Neural crest cell (in vitro differentiated cells): ENCODE measurements at regions not wholly inside any gene's neighbourhood (a gene's known extent, or its start where the extent isn't known, plus 50 kb on each side); places are given as distances from the start of the nearest gene placed in this dataset.
A peak's percentile ranks its signal among the peaks of the same experiment; 100 is the strongest.

Source experiments
- DNase-seq: peaks from one replicate; pipeline ENCODE4 v3.0.0; 2021; ENCODE audit warnings: low read depth, mixed read lengths, low spot score
- H3K27ac Mint-ChIP-seq: one replicate; pipeline ENCODE4 v1.8.0; 2021; ENCODE audit warnings: mild to moderate bottlenecking, mixed read lengths; ENCODE audit not compliant: unreplicated experiment
- H3K27me3 Mint-ChIP-seq: 2 replicates; pipeline ENCODE4 v1.8.0; 2021; ENCODE audit warnings: low read depth, mild to moderate bottlenecking, mixed read lengths
- H3K36me3 Mint-ChIP-seq: 2 replicates; pipeline ENCODE4 v1.8.0; 2021; ENCODE audit warnings: low read depth, mild to moderate bottlenecking, mixed read lengths
- H3K4me1 Mint-ChIP-seq: 2 replicates; pipeline ENCODE4 v1.8.0; 2021; ENCODE audit warnings: mixed read lengths
- H3K4me3 Mint-ChIP-seq: one replicate; pipeline ENCODE4 v1.8.0; 2021; ENCODE audit warnings: mild to moderate bottlenecking, mixed read lengths
- H3K9me3 Mint-ChIP-seq: 2 replicates; pipeline ENCODE4 v1.8.0; 2021; ENCODE audit warnings: mixed read lengths
- CTCF ChIP-seq: fragments of 200-600 bp; sonication (generic); conservative IDR thresholded peaks from 2 replicates; pipeline ENCODE4 v1.5.0; 2021; ENCODE audit warnings: antibody characterized with exemption, mild to moderate bottlenecking

GRCh38 chrX:83004012-83004411 is 504.1 kb upstream of the POU3F4 start:
- no peaks in the 10 kb centered on the region for H3K36me3 Mint-ChIP-seq
- no peak for TF ChIP-seq CTCF
- peaks cover 8% of the 10 kb centered on the region for H3K9me3 Mint-ChIP-seq
- DNase-seq, result no peak
- no peaks in the 10 kb centered on the region for H3K4me1 Mint-ChIP-seq
- H3K27me3 Mint-ChIP-seq, result no peaks in the 10 kb centered on the region
- no peak overlapping the region for H3K4me3 Mint-ChIP-seq
- H3K27ac Mint-ChIP-seq, result no peak overlapping the region

- no peak for DNase-seq
- no peaks in the 10 kb centered on the region for H3K27me3 Mint-ChIP-seq
- no peaks in the 10 kb centered on the region for H3K36me3 Mint-ChIP-seq
- H3K27ac Mint-ChIP-seq, result no peak overlapping the region
- no peak overlapping the region for H3K4me3 Mint-ChIP-seq
- H3K4me1 Mint-ChIP-seq, result no peaks in the 10 kb centered on the region
- H3K9me3 Mint-ChIP-seq, result peaks cover 6% of the 10 kb centered on the region
- TF ChIP-seq CTCF, result peak; percentile 64
Observed at GRCh38 chrX:83008415-83008814, 499.7 kb upstream of the POU3F4 start.

GRCh38 chrX:83019258-83019657 is 488.8 kb upstream of the POU3F4 start:
- no peak for DNase-seq
- Mint-ChIP-seq H3K4me3 (no peak overlapping the region), H3K27me3 (no peaks in the 10 kb centered on the region), H3K27ac (no peak overlapping the region), H3K9me3 (peaks cover 9% of the 10 kb centered on the region), H3K4me1 (no peaks in the 10 kb centered on the region), H3K36me3 (no peaks in the 10 kb centered on the region)
- no peak for TF ChIP-seq CTCF

- no peak for TF ChIP-seq CTCF
- peaks cover 14% of the 10 kb centered on the region for H3K9me3 Mint-ChIP-seq
Observed at GRCh38 chrX:83022020-83022419, 486.1 kb upstream of the POU3F4 start.

More at GRCh38 chrX:83022020-83022419, 486.1 kb upstream of the POU3F4 start:
- H3K27ac Mint-ChIP-seq, result no peak overlapping the region
- no peaks in the 10 kb centered on the region for H3K4me1 Mint-ChIP-seq
- no peak overlapping the region for H3K4me3 Mint-ChIP-seq
- H3K36me3 Mint-ChIP-seq, result no peaks in the 10 kb centered on the region
- DNase-seq, result no peak
- no peaks in the 10 kb centered on the region for H3K27me3 Mint-ChIP-seq
